ENCODE measurements at regions not wholly inside any gene's neighbourhood (a gene's known extent, or its start where the extent isn't known, plus 50 kb on each side); places are given as distances from the start of the nearest gene placed in this dataset.

DNA sequence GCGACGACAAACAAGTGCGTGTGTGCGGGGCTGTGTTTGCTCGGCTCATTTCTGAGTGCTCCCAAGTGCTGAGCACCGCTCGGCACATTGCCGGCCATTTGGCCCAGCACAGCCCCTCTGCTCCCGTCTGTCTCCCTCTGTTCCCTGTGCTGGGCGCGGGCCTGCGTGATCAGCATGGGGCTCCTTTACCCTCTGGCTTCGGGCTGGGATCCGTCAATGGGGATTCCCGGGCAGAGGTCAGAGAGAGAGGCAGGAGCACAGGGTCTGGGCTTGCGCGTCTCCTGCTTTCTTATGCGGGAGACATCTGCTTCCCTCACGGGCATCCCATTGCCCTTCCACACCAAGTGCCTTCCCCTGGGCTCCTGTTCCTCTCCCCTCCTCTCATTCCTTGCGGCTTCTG lies 234.0 kb downstream of the ACKR3 start (continued):
- TF ChIP-seq ZNF546 (CRISPR knock-in tag; conservative IDR thresholded peaks at IDR 0.05), result no peak
- no peak for TF ChIP-seq ZNF367 (CRISPR knock-in tag; IDR thresholded peaks at IDR 0.05; ENCODE audit: borderline replicate concordance)
- no peak for TF ChIP-seq TARDBP (CRISPR knock-in tag; IDR thresholded peaks at IDR 0.05)
- TF ChIP-seq, protein P1, sequence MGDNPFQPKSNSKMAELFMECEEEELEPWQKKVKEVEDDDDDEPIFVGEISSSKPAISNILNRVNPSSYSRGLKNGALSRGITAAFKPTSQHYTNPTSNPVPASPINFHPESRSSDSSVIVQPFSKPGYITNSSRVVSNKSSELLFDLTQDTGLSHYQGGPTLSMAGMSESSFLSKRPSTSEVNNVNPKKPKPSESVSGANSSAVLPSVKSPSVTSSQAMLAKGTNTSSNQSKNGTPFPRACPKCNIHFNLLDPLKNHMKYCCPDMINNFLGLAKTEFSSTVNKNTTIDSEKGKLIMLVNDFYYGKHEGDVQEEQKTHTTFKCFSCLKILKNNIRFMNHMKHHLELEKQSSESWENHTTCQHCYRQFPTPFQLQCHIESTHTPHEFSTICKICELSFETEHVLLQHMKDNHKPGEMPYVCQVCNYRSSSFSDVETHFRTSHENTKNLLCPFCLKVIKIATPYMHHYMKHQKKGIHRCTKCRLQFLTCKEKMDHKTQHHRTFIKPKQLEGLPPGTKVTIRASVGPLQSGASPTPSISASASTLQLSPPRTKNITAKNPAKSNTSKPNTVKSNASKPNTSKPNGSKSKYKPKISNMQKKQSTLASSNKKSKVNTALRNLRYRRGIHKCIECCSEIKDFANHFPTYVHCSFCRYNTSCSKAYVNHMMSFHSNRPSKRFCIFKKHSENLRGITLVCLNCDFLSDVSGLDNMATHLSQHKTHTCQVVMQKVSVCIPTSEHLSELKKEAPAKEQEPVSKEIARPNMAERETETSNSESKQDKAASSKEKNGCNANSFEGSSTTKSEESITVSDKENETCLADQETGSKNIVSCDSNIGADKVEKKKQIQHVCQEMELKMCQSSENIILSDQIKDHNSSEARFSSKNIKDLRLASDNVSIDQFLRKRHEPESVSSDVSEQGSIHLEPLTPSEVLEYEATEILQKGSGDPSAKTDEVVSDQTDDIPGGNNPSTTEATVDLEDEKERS (CRISPR knock-in tag; IDR thresholded peaks at IDR 0.05), result no peak

DNA sequence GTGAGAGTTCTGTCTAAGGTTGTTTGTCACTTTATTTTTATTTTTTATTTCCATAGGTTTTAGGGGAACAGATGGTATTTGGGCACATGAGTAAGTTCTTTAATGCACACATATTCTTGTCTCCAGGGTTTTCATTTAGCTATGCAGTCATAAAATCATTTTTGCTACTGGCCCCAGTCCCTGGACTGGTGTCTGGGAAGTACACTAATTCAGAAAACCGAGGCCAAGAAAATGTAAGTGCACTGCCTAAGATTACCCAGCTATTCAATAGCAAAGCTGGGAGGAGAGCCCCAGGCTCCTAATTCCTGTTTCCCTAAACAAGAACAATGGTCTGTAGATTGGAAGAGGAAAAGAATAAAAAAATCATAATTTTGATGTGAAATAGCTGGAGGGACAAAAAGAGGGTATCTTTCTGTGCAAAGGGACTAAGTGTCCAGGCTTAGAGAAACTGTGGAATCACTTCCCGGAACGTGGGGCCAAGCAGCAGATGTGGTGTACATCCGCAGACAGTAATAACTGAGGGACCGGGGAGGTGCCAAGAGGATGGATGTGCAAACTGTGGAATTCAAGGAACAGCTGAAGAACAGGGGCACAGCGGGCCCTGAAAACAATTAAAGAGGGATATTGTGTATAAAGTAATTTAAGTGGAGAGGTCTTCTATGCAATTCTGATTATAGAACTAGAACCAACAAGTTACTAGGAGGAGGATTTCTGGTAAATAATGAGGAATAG lies 236.3 kb downstream of the ACKR3 start:
- no peaks in the 10 kb centered on the region for H3K4me1 ChIP-seq (ENCODE audit: insufficient read depth, low read length)
- 32% methylated on average over 6 of the region's 6 CpGs for WGBS (ENCODE audit: low lambda C conversion rate)
- ATAC-seq (no peak), DNase-seq (ENCODE audit: low spot score) (no peak), FAIRE-seq (no peak)
- H3K4me3 ChIP-seq (replicated peaks in 1 of 3; ENCODE audit: insufficient read depth in 1 of 3, low read depth in 2 of 3, low read length in 3 of 3), result no peak overlapping the region
- no peaks in the 10 kb centered on the region for H3K36me3 ChIP-seq (replicated peaks in 1 of 2; ENCODE audit: control insufficient read depth in 1 of 2, insufficient read depth in 2 of 2, low read length in 2 of 2)
- no peaks in the 10 kb centered on the region for H3K79me2 ChIP-seq (ENCODE audit: insufficient read depth, low read length)
- no peak overlapping the region for H3K27ac ChIP-seq (ENCODE audit: extremely low read length, insufficient read depth, low read length)
- H2AFZ ChIP-seq (ENCODE audit: low read length), result no peak overlapping the region
- no peaks in the 10 kb centered on the region for H4K20me1 ChIP-seq (ENCODE audit: insufficient read depth, low read length)
- intact Hi-C loops (cut with micrococcal nuclease; ENCODE audit: unreplicated experiment) (no loop called here), in situ Hi-C loops (cut with HindIII; ENCODE audit: extremely low pct_ligation_motif_present, low pct_unique_long_range_greater_than_20kb) (no loop called here)
- BruUV-seq (replicated peaks), result no TSS peak
- no peak overlapping the region for H3K4me2 ChIP-seq (ENCODE audit: low read depth, low read length)
- H3K9ac ChIP-seq (ENCODE audit: insufficient read depth, low read depth, low read length), result no peak overlapping the region
- peaks cover 35% of the 10 kb centered on the region for H3K9me3 ChIP-seq (ENCODE audit: low read length)
- no peaks in the 10 kb centered on the region; a peak in 1 of 5 replicates for H3K27me3 ChIP-seq (ENCODE audit: control insufficient read depth in 1 of 2, insufficient read depth in 2 of 2, low read length in 2 of 2)
- ChIA-PET CTCF (ENCODE audit: low intra/inter-chr PET ratio, low total read pairs) (no interaction called here), POLR2A (no interaction called here)
- no peak for TF ChIP-seq KDM2A (CRISPR knock-in tag; IDR thresholded peaks at IDR 0.05; ENCODE audit: borderline replicate concordance, low read depth)
- TF ChIP-seq, protein P2, sequence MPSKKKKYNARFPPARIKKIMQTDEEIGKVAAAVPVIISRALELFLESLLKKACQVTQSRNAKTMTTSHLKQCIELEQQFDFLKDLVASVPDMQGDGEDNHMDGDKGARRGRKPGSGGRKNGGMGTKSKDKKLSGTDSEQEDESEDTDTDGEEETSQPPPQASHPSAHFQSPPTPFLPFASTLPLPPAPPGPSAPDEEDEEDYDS (CRISPR knock-in tag; IDR thresholded peaks at IDR 0.05), result no peak
- TF ChIP-seq, protein P3, sequence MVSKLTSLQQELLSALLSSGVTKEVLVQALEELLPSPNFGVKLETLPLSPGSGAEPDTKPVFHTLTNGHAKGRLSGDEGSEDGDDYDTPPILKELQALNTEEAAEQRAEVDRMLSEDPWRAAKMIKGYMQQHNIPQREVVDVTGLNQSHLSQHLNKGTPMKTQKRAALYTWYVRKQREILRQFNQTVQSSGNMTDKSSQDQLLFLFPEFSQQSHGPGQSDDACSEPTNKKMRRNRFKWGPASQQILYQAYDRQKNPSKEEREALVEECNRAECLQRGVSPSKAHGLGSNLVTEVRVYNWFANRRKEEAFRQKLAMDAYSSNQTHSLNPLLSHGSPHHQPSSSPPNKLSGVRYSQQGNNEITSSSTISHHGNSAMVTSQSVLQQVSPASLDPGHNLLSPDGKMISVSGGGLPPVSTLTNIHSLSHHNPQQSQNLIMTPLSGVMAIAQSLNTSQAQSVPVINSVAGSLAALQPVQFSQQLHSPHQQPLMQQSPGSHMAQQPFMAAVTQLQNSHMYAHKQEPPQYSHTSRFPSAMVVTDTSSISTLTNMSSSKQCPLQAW (CRISPR knock-in tag; IDR thresholded peaks at IDR 0.05), result no peak
- TF ChIP-seq, protein P4, sequence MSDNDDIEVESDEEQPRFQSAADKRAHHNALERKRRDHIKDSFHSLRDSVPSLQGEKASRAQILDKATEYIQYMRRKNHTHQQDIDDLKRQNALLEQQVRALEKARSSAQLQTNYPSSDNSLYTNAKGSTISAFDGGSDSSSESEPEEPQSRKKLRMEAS (IDR thresholded peaks at IDR 0.05), result no peak
- TF ChIP-seq CBX2 (IDR thresholded peaks at IDR 0.05; ENCODE audit: low read depth, low read length), result no peak
- no peak for TF ChIP-seq CBX2 (CRISPR knock-in tag; IDR thresholded peaks at IDR 0.05; ENCODE audit: low read depth)
- TF ChIP-seq, protein P5, sequence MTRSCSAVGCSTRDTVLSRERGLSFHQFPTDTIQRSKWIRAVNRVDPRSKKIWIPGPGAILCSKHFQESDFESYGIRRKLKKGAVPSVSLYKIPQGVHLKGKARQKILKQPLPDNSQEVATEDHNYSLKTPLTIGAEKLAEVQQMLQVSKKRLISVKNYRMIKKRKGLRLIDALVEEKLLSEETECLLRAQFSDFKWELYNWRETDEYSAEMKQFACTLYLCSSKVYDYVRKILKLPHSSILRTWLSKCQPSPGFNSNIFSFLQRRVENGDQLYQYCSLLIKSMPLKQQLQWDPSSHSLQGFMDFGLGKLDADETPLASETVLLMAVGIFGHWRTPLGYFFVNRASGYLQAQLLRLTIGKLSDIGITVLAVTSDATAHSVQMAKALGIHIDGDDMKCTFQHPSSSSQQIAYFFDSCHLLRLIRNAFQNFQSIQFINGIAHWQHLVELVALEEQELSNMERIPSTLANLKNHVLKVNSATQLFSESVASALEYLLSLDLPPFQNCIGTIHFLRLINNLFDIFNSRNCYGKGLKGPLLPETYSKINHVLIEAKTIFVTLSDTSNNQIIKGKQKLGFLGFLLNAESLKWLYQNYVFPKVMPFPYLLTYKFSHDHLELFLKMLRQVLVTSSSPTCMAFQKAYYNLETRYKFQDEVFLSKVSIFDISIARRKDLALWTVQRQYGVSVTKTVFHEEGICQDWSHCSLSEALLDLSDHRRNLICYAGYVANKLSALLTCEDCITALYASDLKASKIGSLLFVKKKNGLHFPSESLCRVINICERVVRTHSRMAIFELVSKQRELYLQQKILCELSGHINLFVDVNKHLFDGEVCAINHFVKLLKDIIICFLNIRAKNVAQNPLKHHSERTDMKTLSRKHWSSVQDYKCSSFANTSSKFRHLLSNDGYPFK (CRISPR knock-in tag; IDR thresholded peaks at IDR 0.05; ENCODE audit: borderline replicate concordance), result no peak
- TF ChIP-seq, protein P6, sequence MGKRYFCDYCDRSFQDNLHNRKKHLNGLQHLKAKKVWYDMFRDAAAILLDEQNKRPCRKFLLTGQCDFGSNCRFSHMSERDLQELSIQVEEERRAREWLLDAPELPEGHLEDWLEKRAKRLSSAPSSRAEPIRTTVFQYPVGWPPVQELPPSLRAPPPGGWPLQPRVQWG (CRISPR knock-in tag; IDR thresholded peaks at IDR 0.05; ENCODE audit: borderline replicate concordance, low read depth), result no peak
- no peak for TF ChIP-seq CCDC6 (CRISPR knock-in tag; IDR thresholded peaks at IDR 0.05)
- no peak for TF ChIP-seq U2AF1 (optimal IDR thresholded peaks at IDR 0.05; ENCODE audit: low read depth, low read length)

All from HepG2 (cell line).